PC-3 (cell line): ENCODE measurements at regions not wholly inside any gene's neighbourhood (a gene's known extent, or its start where the extent isn't known, plus 50 kb on each side); places are given as distances from the start of the nearest gene placed in this dataset.

ENCODE experiments used
- ATAC-seq: fragments of 200-7000 bp; cut with Tn5 transposase; 2 replicates; pipeline ENCODE4 v1.9.1; 2020; ENCODE audit warnings: mild to moderate bottlenecking, moderate library complexity
- BruUV-seq: library from RNA; stranded (reverse); fragments of 400-500 nt; replicated peaks from 2 replicates; lab custom pipeline; 2021; lab: Mats Ljungman, UMichigan
- CTCF ChIA-PET: fragments of 300-600 bp; sonication (Branson Sonifier 250); formaldehyde crosslinking; loops from one replicate; lab custom pipeline; 2022; ENCODE audit warnings: antibody characterized with exemption; lab: Charles Lee
- POLR2A ChIA-PET: fragments of 300-600 bp; sonication (Branson Sonifier 250); formaldehyde crosslinking; loops from one replicate; lab custom pipeline; 2022; ENCODE audit warnings: antibody characterized with exemption; ENCODE audit not compliant: unreplicated experiment; lab: Charles Lee
- DNase-seq: peaks from one replicate; pipeline ENCODE4 v3.0.0-alpha.2; 2015
- H2AFZ ChIP-seq: fragments of 300-600 bp; sonication (generic); 2 replicates; pipeline ENCODE4 v1.6.0; 2016; ENCODE audit warnings: antibody characterized with exemption, low read length
- H3F3A ChIP-seq: fragments of 300-600 bp; sonication (generic); one replicate; pipeline ENCODE4 v1.6.0; 2017; ENCODE audit warnings: antibody characterized with exemption, low read length, control low read depth, mild to moderate bottlenecking; ENCODE audit not compliant: unreplicated experiment
- H3K27ac ChIP-seq: fragments of 300-600 bp; sonication (generic); 2 replicates; pipeline ENCODE4 v1.5.1; 2016; ENCODE audit warnings: mild to moderate bottlenecking, low read length
- H3K27me3 ChIP-seq: fragments of 300-600 bp; sonication (generic); 2 replicates; pipeline ENCODE4 v1.6.1; 2016; ENCODE audit warnings: low read length, mixed read lengths
- H3K36me3 ChIP-seq: fragments of 300-600 bp; sonication (generic); 2 replicates; pipeline ENCODE4 v1.6.1; 2016; ENCODE audit warnings: low read depth, mixed run types, low read length, mixed read lengths
- H3K4me1 ChIP-seq: fragments of 300-600 bp; sonication (generic); 2 replicates; pipeline ENCODE4 v1.5.1; 2016; ENCODE audit warnings: low read length; ENCODE audit not compliant: insufficient read depth
- H3K4me2 ChIP-seq: fragments of 300-600 bp; sonication (generic); 2 replicates; pipeline ENCODE4 v1.6.0; 2016; ENCODE audit warnings: low read length
- H3K4me3 ChIP-seq: fragments of 300-600 bp; sonication (generic); 2 replicates; pipeline ENCODE4 v1.5.1; 2016; ENCODE audit warnings: mild to moderate bottlenecking, low read length, mixed read lengths
- H3K79me2 ChIP-seq: fragments of 300-600 bp; sonication (generic); 2 replicates; pipeline ENCODE4 v1.6.1; 2017; ENCODE audit warnings: low read length, mixed read lengths
- H3K9ac ChIP-seq: fragments of 300-600 bp; sonication (generic); 2 replicates; pipeline ENCODE4 v1.6.0; 2016; ENCODE audit warnings: mild to moderate bottlenecking, low read length
- H3K9me2 ChIP-seq: fragments of 300-600 bp; sonication (generic); replicated peaks from 2 replicates; pipeline ENCODE4 v1.6.1; 2016; ENCODE audit warnings: mixed run types, low read length, mixed read lengths
- H3K9me3 ChIP-seq: fragments of 300-600 bp; sonication (generic); 2 replicates; pipeline ENCODE4 v1.6.1; 2016; ENCODE audit warnings: low read length, mixed read lengths
- H4K20me1 ChIP-seq: fragments of 300-600 bp; sonication (generic); 2 replicates; pipeline ENCODE4 v1.6.1; 2016; ENCODE audit warnings: low read length, mixed read lengths
- CTCF ChIP-seq: fragments of 300-600 bp; sonication (generic); conservative IDR thresholded peaks from 2 replicates; pipeline ENCODE4 v1.5.1; 2017; ENCODE audit warnings: antibody characterized with exemption, low read depth, mild to moderate bottlenecking, low read length
- EZH2 ChIP-seq: fragments of 300-600 bp; sonication (generic); IDR thresholded peaks from one replicate; pipeline ENCODE4 v1.6.1; 2017; ENCODE audit warnings: antibody characterized with exemption, mild to moderate bottlenecking, low read length; ENCODE audit not compliant: unreplicated experiment
- EZH2phosphoT487 ChIP-seq: fragments of 300-600 bp; sonication (generic); IDR thresholded peaks from 2 replicates; pipeline ENCODE4 v1.6.1; 2018; ENCODE audit warnings: mild to moderate bottlenecking, antibody characterized with exemption, low read length, borderline replicate concordance
- intact Hi-C: fragments of 100-400 bp; cut with micrococcal nuclease; formaldehyde crosslinking; loops from 2 replicates; pipeline ENCODE4 v1.9.0; 2023

GRCh38 chr13:111860231-111860552 is 206.8 kb upstream of the SOX1 start:
- TF ChIP-seq CTCF (no peak), EZH2phosphoT487 (no peak), EZH2 (no peak)
- ATAC-seq = no peak
- POLR2A ChIA-PET = no interaction called here
- Histone ChIP-seq H3K27me3 (peaks cover 30% of the 10 kb centered on the region), H3K4me1 (no peaks in the 10 kb centered on the region), H3K79me2 (no peaks in the 10 kb centered on the region), H3K9ac (no peak overlapping the region), H3K9me3 (no peaks in the 10 kb centered on the region), H3K4me3 (no peak overlapping the region), H3K27ac (no peak overlapping the region), H3K4me2 (no peak overlapping the region), H2AFZ (no peak overlapping the region), H3K36me3 (no peaks in the 10 kb centered on the region), H3F3A (no peaks in the 10 kb centered on the region), H3K9me2 (no peaks in the 10 kb centered on the region), H4K20me1 (no peaks in the 10 kb centered on the region)
- BruUV-seq = no TSS peak
- intact Hi-C loops = no loop called here
- no peak for DNase-seq
- CTCF ChIA-PET = no interaction called here

DNA sequence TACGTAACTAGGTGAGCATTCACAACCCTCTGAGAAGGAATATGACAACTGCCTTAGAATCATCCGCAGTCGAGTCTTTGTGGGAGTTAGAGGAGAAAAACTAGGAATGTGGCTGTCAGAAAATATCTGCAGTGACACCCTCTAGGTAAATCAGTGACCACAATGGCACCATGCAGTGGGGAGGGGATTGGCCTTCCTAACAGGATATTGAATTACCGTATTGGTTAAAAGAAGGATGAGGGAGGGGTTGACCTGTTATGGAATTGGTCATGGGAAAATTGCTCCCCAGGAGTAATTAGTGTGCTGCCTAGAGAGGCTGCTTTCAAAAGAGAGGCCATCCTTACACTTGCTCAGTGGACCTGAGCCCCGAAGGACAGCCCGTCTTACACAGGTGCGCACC is 205.6 kb upstream of the SOX1 start:
- DNase-seq = no peak
- Histone ChIP-seq H3K9me3 (no peaks in the 10 kb centered on the region), H3K4me3 (no peak overlapping the region), H3K4me1 (no peaks in the 10 kb centered on the region), H3K4me2 (no peak overlapping the region), H3K9ac (no peak overlapping the region), H3F3A (no peaks in the 10 kb centered on the region), H3K9me2 (no peaks in the 10 kb centered on the region), H3K27me3 (peaks cover 31% of the 10 kb centered on the region), H3K27ac (no peak overlapping the region), H2AFZ (no peak overlapping the region), H4K20me1 (no peaks in the 10 kb centered on the region), H3K36me3 (no peaks in the 10 kb centered on the region), H3K79me2 (no peaks in the 10 kb centered on the region)
- no peak for ATAC-seq
- TF ChIP-seq EZH2 (no peak), EZH2phosphoT487 (no peak), CTCF (no peak)
- intact Hi-C loops = no loop called here
- no TSS peak for BruUV-seq
- POLR2A ChIA-PET = no interaction called here
- CTCF ChIA-PET = no interaction called here

DNA sequence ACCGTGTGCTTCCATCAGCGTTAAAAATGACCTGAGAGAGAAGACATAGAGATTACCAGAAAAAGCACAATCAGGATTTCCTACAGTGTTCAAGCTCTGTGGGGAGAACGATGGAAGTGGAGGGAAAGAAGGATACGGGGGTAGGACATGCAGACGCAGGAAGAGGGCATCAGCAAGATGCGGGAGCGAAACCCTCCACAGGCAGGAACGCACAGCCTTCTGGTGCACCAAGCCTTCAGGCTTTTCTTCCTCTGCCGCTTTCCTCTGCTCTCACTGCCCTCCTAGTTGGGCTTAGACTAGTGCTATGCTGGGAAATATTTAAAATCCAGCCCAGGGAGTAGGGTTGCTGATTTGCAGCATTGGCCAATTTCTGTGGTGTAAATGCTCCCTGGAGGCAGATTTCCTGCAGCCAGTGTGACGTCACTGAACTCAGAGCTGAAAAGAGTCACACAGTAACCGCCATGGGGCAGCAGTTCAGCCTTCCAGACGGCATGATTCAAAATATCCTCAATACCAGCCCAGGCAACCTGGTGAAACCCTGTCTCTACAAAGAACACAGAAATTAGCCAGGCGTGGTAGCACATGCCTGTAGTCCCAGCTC is 205.1 kb upstream of the SOX1 start:
- intact Hi-C loops = no loop called here
- H3K36me3 ChIP-seq = no peaks in the 10 kb centered on the region
- H3F3A ChIP-seq = no peaks in the 10 kb centered on the region
- H3K27me3 ChIP-seq = peaks cover 31% of the 10 kb centered on the region
- no peak overlapping the region for H3K4me2 ChIP-seq
- DNase-seq = no peak
- H3K9me3 ChIP-seq = no peaks in the 10 kb centered on the region
- no TSS peak for BruUV-seq
- POLR2A ChIA-PET = no interaction called here
- H2AFZ ChIP-seq = no peak overlapping the region
- H3K9ac ChIP-seq = no peak overlapping the region
- CTCF ChIA-PET = no interaction called here
- no peak overlapping the region for H3K4me3 ChIP-seq
- H3K27ac ChIP-seq = no peak overlapping the region
- no peak for TF ChIP-seq CTCF
- TF ChIP-seq EZH2 = no peak
- TF ChIP-seq EZH2phosphoT487 = no peak
- ATAC-seq = no peak
- H3K79me2 ChIP-seq = no peaks in the 10 kb centered on the region
- no peaks in the 10 kb centered on the region for H3K4me1 ChIP-seq
- H3K9me2 ChIP-seq = no peaks in the 10 kb centered on the region
- H4K20me1 ChIP-seq = no peaks in the 10 kb centered on the region
